Activated CD4-positive, CD25-positive, alpha-beta regulatory T cell treated with anti-CD3 and anti-CD28 coated beads, Interleukin-2, amount 50 U/mL, for 24 hours (primary cell): ENCODE measurements at regions not wholly inside any gene's neighbourhood (a gene's known extent, or its start where the extent isn't known, plus 50 kb on each side); places are given as distances from the start of the nearest gene placed in this dataset.

Experiments used
- ATAC-seq, 2 donors: fragments of 150-1000 bp; cut with Tn5 transposase; one replicate each; pipeline ENCODE4 v1.10.0; 2021; ENCODE audit warnings: mild to moderate bottlenecking in 1 of 2, moderate library complexity in 1 of 2

GRCh38 chr10:55491712-55492111 is 690.7 kb upstream of the PCDH15 start:
- ATAC-seq = no peak

- no peak for ATAC-seq
These were observed 684.8 kb upstream of the PCDH15 start for GRCh38 chr10:55485827-55486226.

DNA sequence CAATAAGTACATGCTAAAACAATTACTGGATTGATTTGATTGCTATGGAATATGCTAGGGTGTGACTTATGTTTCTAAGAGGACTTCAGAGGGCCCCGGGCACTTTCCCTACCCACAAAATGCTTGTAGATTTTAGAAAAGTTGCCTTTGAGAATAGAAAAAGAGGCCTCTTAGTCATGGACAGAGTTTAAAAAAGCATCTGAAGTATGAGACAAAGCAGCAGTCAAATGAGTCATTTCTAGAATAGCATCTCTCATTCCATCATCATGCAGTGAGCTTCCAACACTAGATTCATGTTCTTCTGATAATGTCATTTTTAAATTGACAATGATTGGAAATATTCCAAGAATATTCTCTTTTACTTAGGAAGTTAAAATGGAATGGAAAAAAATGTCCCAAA is 675.1 kb upstream of the PCDH15 start:
- no peak for ATAC-seq

- ATAC-seq = no peak
These were observed 673.2 kb upstream of the PCDH15 start for GRCh38 chr10:55474258-55474657.

DNA sequence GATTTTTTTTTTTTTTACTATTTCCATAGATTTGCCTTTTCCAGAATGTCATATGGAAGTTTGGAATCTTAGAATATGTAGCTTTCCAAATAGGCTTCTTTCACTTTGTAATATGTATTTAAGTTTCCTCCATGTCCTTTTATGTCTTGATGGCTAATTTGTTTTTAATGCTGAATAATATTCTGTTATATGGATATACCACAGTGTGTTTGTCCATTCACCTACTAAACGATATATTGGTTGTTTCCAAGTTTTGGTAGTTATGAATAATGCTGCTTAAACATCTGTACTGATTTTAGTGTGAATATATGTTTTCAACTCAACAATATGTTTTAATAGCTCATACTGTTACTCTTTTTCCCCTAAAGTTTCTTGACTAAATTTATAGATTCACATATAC is 669.8 kb upstream of the PCDH15 start:
- no peak for ATAC-seq

DNA sequence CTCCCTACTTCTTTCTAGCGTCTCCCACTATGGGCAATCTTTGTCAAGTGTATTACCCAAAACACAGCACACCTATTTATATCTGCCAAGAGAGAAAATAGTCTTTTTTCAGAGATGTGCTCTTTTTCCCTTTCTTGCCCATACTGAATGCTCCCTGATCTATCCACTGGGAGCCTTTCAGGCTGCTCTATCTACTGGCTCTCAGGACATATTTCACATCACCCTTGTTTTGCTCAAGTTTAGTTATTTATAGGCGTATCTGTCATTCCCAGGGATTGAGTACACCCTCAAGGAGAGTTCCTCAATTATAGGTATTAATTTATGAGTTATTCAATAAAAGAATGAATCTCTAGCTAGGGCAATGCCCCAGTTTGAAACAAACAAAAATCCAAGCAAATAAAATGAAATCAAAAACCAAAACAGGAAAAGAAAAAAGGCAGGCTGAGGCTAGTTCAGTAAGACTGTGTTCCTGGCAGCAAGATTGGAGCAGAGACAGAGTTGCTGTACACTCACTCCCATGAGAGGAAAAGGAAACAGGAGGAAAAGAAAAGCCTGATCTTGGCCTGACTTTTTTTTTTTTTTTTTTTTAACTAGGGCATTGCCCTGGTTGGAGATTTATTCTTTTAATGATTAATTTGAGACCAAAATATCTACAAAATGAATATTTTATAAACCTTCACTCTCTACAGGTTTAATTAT is 665.9 kb upstream of the PCDH15 start:
- no peak for ATAC-seq

DNA sequence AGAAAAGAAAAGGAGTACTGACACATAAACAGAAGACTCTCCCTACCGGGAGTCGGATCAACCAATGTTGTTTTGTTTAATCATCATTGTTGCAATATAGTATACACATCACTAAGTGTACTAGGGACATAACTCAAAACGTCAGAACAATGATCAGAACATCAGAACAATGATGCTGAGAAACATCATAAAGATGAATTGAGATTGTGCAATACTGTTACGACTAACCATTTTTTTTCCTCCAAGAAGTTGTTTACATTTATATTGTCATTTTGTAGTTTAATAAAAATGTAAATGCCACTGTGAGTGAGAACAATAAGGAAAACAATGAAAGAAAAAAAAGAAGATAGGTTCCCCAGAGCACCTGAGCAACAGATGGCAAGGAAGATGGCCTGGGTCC is 663.1 kb upstream of the PCDH15 start:
- no peak for ATAC-seq

DNA sequence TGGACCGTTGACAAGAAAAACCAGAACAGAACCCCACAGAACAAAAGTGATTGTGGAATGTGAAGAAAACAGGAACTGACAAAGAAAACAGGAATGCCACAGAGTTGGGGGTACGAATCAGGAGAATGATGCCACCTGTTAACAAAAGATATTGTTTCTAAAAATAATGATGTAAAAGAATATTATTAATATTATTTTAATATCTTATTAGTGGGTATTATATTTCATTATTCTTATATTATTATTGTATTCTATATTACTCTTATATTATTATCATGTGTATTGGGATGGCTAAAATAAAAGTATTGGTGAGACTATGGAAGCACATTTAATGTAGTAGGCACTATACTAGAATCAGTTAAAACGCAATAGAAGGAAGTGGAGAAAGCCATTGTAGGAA is 659.0 kb upstream of the PCDH15 start:
- no peak for ATAC-seq

DNA sequence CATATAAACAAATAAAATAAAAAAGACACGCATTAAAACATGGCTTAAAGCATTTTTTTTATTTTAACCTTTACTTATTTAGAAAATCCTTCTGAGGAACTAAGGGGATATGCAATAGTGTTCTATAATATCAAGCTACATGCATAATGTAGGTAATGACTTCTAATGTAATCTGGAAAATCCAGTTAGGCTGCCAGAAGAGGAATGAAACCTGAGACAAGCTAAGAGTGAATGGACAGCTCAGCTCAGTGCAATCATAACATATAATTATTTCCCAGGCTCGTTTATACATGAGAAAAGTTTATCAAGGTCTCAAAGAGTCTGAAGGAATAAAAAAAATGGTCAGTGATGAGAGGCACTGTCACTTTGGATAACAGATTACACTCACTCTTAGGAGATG is 649.0 kb upstream of the PCDH15 start:
- no peak for ATAC-seq

DNA sequence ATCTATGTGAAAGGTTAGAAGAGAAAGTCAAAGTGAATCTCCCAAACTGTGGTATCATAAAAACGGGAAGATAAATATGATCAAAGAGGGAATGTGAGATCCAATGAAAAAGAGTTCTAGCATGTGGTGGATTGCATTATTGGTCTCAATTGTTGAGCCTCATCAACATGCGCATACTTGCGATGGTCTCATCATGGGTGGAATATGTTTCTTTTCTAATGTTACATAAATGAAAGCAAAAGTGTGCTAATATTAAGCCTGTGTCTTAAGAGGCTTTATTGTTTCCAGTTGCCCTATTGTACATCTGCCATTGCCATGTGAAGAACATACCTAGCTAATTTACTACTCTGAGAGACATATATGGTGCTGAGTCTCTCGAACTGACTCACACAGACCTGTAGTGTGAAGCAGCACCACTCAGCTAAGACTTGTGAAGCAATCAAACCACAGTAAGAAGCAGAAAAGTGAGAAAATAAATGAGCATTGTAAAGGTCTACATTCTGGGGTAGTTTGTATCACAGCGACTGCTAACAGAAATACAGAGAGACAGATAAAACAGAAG is 645.5 kb upstream of the PCDH15 start:
- ATAC-seq = no peak

DNA sequence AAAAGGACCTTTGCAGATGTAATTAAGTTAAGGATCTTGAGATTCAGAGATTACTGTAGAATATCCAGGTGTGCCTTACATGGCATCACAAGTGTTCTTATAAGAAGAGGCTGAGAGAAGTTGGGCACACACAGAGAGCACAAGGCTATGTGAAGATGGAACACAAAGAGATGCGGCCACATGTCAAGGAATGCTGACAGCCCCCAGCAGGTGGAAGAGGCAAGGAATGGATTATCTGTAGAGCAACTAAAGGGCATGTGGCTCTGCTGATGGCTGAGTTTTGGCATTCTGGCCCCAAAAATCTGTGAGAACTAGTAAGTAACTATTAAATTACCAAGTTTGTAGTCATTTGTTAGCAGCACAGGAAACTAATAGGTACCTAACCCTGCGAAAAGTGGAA is 640.7 kb upstream of the PCDH15 start:
- no peak for ATAC-seq

DNA sequence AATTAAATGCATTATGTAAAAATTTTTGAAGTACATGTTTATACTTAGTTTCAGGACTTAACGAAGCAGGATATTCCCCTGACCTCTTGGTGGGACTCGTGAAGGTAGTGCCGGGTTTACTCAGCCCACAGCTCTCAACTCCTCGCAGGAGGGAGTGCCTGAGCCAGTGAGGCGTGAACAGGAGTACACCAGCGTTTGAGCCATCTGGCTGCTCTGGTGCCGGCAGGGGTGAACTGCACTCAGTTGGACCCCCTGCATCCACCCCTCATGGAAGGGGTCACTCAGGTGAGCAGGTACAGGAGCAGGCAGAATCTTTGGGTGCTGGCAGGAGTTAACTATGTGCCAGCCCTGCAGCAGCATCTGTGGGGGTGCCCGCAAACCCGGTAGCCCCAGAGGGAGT is 625.1 kb upstream of the PCDH15 start:
- ATAC-seq = no peak

DNA sequence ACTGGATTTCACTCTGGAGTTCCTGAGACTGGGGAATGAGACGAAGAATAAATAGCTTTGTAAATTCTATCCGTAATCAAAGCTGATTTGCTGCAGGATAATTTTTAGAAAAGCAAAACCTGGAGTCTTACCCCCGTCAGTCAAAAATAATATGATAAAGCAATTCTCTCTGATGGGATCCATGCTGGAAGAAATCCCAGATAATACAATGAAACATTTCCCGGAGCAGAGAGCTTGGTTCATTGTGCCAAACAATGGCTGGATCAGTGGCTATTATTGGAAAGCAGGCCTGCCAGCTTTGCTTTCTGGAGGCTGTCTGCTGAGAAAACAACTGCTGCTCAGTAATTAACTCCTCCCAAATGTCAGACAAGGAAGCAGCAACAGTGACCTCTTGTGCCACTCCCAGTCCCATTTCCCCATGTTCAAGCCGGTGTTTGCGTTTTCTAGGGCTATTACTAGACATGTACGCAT is 609.4 kb upstream of the PCDH15 start:
- no peak for ATAC-seq

DNA sequence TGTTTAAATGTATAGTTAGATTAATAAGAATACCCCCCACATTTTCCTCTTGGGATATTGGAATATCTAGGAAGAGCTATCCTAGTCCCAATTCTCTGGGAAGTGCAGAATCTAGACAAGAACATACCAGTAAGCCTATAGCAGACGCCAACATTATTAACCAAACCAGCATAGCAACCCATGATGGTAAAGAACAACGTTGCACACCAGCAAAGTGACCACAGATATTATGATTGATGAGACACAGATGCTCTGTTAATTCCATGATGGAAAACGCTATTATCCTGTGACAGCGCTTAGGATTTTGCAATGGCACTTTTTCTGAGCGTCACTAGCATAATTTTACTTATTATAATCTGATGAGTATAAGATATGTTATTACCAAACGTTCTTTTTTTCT is 603.1 kb upstream of the PCDH15 start:
- ATAC-seq = no peak

GRCh38 chr10:55400075-55400849 is 599.2 kb upstream of the PCDH15 start:
- no peak for ATAC-seq

DNA sequence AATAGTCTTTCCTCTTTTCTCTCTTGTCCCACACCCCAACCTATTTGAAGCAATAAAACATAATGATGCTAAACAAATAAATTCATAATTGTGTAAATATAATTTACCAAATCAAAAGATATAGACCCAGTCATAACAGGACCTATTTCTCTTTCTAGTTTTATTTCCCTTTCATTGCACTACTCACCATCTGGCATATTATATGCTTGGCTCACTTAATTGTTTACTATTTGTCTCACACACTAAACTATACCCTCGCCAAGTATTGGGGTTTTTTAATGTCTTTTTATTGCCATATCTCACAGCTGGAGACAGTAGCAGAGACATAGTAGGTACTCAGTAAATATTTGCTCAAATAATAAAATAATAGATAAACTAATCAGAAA is 597.5 kb upstream of the PCDH15 start:
- ATAC-seq = no peak

DNA sequence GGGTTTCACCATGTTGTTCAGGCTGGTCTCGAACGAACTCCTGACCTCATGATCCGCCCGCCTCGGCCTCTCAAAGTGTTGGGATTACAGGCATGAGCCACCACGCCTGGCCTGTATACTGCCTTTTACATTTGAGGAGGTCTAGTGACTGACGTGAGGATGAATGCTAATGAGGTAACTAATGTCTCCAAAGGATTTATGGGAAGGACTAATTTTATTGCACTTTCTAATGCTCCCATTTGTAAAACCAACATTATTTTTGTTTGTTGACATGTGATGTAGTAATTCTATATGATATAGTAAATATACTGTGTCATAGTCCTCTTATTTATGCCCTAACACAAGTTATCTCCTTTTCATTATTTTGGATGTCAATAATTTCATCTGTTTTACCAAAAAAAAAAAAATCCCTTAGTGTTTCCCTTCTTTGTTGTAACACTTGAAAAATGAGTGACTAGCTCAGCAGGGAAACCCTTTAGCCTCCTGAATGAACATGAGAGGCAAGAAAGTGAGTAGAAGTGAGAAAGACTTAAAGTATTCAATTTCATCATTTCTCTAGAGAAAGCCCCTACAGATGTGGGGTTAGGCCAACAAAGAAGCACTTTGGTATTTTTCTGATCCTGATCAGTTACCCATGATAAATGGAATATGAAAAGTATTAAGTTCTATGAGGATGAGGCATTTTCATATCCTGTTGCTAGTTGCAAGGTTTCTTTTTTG is 596.9 kb upstream of the PCDH15 start:
- ATAC-seq = no peak

GRCh38 chr10:55378196-55378595 is 577.2 kb upstream of the PCDH15 start:
- ATAC-seq = no peak

GRCh38 chr10:55374917-55375316 is 573.9 kb upstream of the PCDH15 start:
- no peak for ATAC-seq

DNA sequence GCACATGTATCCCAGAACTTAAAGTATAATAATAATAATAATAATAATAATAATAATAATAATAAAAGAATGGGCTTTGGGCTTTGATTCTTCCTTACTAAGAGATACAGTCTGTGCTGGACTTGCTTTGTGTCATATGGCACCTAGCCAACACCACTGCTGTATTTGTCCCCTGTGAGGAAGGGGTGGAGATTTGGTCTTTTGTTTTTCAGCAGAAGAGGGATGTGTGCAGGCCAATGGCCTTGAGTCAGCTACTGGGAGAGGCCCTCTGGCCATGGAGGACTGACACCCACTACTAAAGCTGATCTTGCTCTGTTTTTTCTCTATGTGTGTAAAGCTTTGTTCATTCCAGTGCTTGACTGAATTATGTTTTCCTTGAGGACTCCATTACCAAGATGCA is 573.0 kb upstream of the PCDH15 start:
- ATAC-seq = no peak

GRCh38 chr10:55369670-55370420 is 568.8 kb upstream of the PCDH15 start:
- no peak for ATAC-seq

GRCh38 chr10:55368467-55368866 is 567.4 kb upstream of the PCDH15 start:
- ATAC-seq = no peak

GRCh38 chr10:55367555-55367954 is 566.5 kb upstream of the PCDH15 start:
- ATAC-seq = no peak
